OCI-LY7 (cell line): ENCODE measurements at regions not wholly inside any gene's neighbourhood (a gene's known extent, or its start where the extent isn't known, plus 50 kb on each side); places are given as distances from the start of the nearest gene placed in this dataset.

Experiments used
- EZH2phosphoT487 ChIP-seq: fragments of 200-600 bp; sonication (generic); IDR thresholded peaks from 2 replicates; pipeline ENCODE4 v1.6.1; 2018; ENCODE audit warnings: low read depth, borderline replicate concordance, mild to moderate bottlenecking, mixed run types, antibody characterized with exemption, low read length, moderate library complexity, mixed read lengths
- TF ChIP-seq, protein P1 (sequence below): fragments of 200-600 bp; sonication (generic); conservative IDR thresholded peaks from 2 replicates; pipeline ENCODE4 v1.5.1; 2014; ENCODE audit warnings: mild to moderate bottlenecking, antibody characterized with exemption, low read length, moderate library complexity, mixed read lengths

DNA sequence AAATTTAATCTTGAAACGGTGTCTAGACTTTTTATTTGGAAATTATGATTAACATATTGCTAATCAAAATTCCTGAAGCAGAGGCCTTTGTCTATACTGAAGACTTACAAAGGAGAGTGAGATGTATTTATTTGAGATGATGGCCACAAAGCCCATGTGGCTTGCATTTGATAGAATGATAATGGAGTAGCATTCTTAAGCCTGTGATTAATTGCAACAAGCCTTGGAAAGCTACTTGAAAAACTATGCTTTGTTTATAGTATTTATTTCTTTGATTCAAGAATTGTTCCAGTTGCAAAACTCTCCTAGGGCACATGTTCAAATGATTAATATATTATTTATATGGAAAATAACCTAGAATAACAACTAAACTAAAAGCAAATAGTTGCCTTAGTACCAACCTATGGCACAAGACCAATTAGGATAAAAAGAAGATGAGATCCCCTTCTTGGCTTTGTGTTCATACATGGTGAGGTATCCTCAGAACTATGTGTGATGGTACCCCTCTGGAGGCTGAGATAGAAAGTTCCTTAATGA lies 244.1 kb upstream of the TBL1XR1 start:
- TF ChIP-seq, protein P1, sequence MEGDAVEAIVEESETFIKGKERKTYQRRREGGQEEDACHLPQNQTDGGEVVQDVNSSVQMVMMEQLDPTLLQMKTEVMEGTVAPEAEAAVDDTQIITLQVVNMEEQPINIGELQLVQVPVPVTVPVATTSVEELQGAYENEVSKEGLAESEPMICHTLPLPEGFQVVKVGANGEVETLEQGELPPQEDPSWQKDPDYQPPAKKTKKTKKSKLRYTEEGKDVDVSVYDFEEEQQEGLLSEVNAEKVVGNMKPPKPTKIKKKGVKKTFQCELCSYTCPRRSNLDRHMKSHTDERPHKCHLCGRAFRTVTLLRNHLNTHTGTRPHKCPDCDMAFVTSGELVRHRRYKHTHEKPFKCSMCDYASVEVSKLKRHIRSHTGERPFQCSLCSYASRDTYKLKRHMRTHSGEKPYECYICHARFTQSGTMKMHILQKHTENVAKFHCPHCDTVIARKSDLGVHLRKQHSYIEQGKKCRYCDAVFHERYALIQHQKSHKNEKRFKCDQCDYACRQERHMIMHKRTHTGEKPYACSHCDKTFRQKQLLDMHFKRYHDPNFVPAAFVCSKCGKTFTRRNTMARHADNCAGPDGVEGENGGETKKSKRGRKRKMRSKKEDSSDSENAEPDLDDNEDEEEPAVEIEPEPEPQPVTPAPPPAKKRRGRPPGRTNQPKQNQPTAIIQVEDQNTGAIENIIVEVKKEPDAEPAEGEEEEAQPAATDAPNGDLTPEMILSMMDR = no peak
- no peak for TF ChIP-seq EZH2phosphoT487
